Activated naive CD4-positive, alpha-beta T cell treated with anti-CD3 and anti-CD28 coated beads, Interleukin-2, amount 50 U/mL, for 72 hours (primary cell): ENCODE measurements at regions not wholly inside any gene's neighbourhood (a gene's known extent, or its start where the extent isn't known, plus 50 kb on each side); places are given as distances from the start of the nearest gene placed in this dataset.
A peak's percentile ranks its signal among the peaks of the same experiment; 100 is the strongest.
"Not testable (repeated sequence)": the region's sequence is repeated elsewhere in the genome, so short reads cannot be mapped to it uniquely, and the experiment has no call there.

Experiments used
- ATAC-seq, 2 donors: fragments of 150-1000 bp; cut with Tn5 transposase; 2 replicates each; pipeline ENCODE4 v1.10.0; 2021; ENCODE audit warnings: mild to moderate bottlenecking in 2 of 2, moderate library complexity in 2 of 2
- DNase-seq, 2 donors: peaks; one replicate each; pipeline ENCODE4 v3.0.0; 2021 to 2022; ENCODE audit warnings: low spot score in 2 of 2
- H3K27ac Mint-ChIP-seq, 2 donors: one replicate each; pipeline ENCODE4 v1.8.0; 2022; ENCODE audit warnings: mild to moderate bottlenecking in 2 of 2, mixed read lengths in 2 of 2
- H3K36me3 Mint-ChIP-seq, 2 donors: one replicate each; pipeline ENCODE4 v1.8.0; 2022; ENCODE audit warnings: mixed read lengths in 2 of 2
- H3K9me3 Mint-ChIP-seq, 2 donors: one replicate each; pipeline ENCODE4 v1.8.0; 2022; ENCODE audit warnings: mixed read lengths in 2 of 2

GRCh38 chr21:9735421-9735961 lies 785.9 kb upstream of the TPTE start:
- ATAC-seq (peak in 1 of 2 donors; percentile 7), DNase-seq (no peak)
- H3K27ac Mint-ChIP-seq = no peak overlapping the region
- H3K9me3 Mint-ChIP-seq = peaks cover 9 to 17% of the 10 kb centered on the region in 2 donors
- H3K36me3 Mint-ChIP-seq = peaks cover 8 to 9% of the 10 kb centered on the region in 2 donors

GRCh38 chr21:9737301-9737700 lies 784.1 kb upstream of the TPTE start:
- not testable (repeated sequence) for ATAC-seq, H3K27ac Mint-ChIP-seq, DNase-seq
- peaks cover 15 to 22% of the 10 kb centered on the region in 2 donors for H3K9me3 Mint-ChIP-seq
- H3K36me3 Mint-ChIP-seq = peaks cover 9 to 13% of the 10 kb centered on the region in 2 donors

- not testable (repeated sequence) for ATAC-seq, H3K27ac Mint-ChIP-seq, DNase-seq
- H3K36me3 Mint-ChIP-seq = peaks cover 9 to 13% of the 10 kb centered on the region in 2 donors
- peaks cover 15 to 22% of the 10 kb centered on the region in 2 donors for H3K9me3 Mint-ChIP-seq
These were observed 783.4 kb upstream of the TPTE start for GRCh38 chr21:9737871-9738515.

- no peak for ATAC-seq
- H3K27ac Mint-ChIP-seq = no peak overlapping the region
These were observed 782.9 kb upstream of the TPTE start for GRCh38 chr21:9738527-9738926.

GRCh38 chr21:9739240-9739639 lies 782.1 kb upstream of the TPTE start:
- Mint-ChIP-seq H3K27ac (no peak overlapping the region), H3K36me3 (peaks cover 9 to 13% of the 10 kb centered on the region in 2 donors), H3K9me3 (peaks cover 15 to 22% of the 10 kb centered on the region in 2 donors)
- ATAC-seq = no peak
- no peak for DNase-seq

More at GRCh38 chr21:9738527-9738926, 782.9 kb upstream of the TPTE start:
- peaks cover 9 to 13% of the 10 kb centered on the region in 2 donors for H3K36me3 Mint-ChIP-seq
- peaks cover 15 to 22% of the 10 kb centered on the region in 2 donors for H3K9me3 Mint-ChIP-seq
- no peak for DNase-seq

GRCh38 chr21:9740177-9740941 lies 781.0 kb upstream of the TPTE start:
- not testable (repeated sequence) for H3K27ac Mint-ChIP-seq

GRCh38 chr21:9740991-9741742 lies 780.2 kb upstream of the TPTE start:
- Mint-ChIP-seq H3K36me3 (peaks cover 9 to 13% of the 10 kb centered on the region in 2 donors), H3K9me3 (peaks cover 15 to 22% of the 10 kb centered on the region in 2 donors)
- ATAC-seq, DNase-seq, H3K27ac Mint-ChIP-seq: not testable (repeated sequence)

More at GRCh38 chr21:9740177-9740941, 781.0 kb upstream of the TPTE start:
- DNase-seq, ATAC-seq: not testable (repeated sequence)
- Mint-ChIP-seq H3K36me3 (peaks cover 9 to 13% of the 10 kb centered on the region in 2 donors), H3K9me3 (peaks cover 15 to 22% of the 10 kb centered on the region in 2 donors)

- Mint-ChIP-seq H3K36me3 (peaks cover 9 to 13% of the 10 kb centered on the region in 2 donors), H3K9me3 (peaks cover 14 to 17% of the 10 kb centered on the region in 2 donors)
- H3K27ac Mint-ChIP-seq, ATAC-seq, DNase-seq: not testable (repeated sequence)
These were observed 777.8 kb upstream of the TPTE start for GRCh38 chr21:9743566-9743965.

- Mint-ChIP-seq H3K36me3 (peaks cover 7 to 11% of the 10 kb centered on the region in 2 donors), H3K9me3 (peaks cover 10 to 19% of the 10 kb centered on the region in 2 donors)
- not testable (repeated sequence) for H3K27ac Mint-ChIP-seq, DNase-seq, ATAC-seq
These were observed 777.2 kb upstream of the TPTE start for GRCh38 chr21:9744166-9744565.

- peaks cover 6 to 15% of the 10 kb centered on the region in 2 donors for H3K9me3 Mint-ChIP-seq
- not testable (repeated sequence) for DNase-seq, H3K36me3 Mint-ChIP-seq, ATAC-seq, H3K27ac Mint-ChIP-seq
These were observed 776.8 kb upstream of the TPTE start for GRCh38 chr21:9744593-9744992.

GRCh38 chr21:9745457-9746108 lies 775.8 kb upstream of the TPTE start:
- H3K36me3 Mint-ChIP-seq, ATAC-seq: not testable (repeated sequence)
- peaks cover 4 to 13% of the 10 kb centered on the region in 2 donors for H3K9me3 Mint-ChIP-seq

GRCh38 chr21:9746311-9746710 lies 775.1 kb upstream of the TPTE start:
- H3K9me3 Mint-ChIP-seq, H3K36me3 Mint-ChIP-seq, H3K27ac Mint-ChIP-seq, ATAC-seq, DNase-seq: not testable (repeated sequence)

More at GRCh38 chr21:9745457-9746108, 775.8 kb upstream of the TPTE start:
- DNase-seq, H3K27ac Mint-ChIP-seq: not testable (repeated sequence)

GRCh38 chr21:9746831-9747606 lies 774.4 kb upstream of the TPTE start:
- H3K27ac Mint-ChIP-seq, H3K36me3 Mint-ChIP-seq, DNase-seq, ATAC-seq, H3K9me3 Mint-ChIP-seq: not testable (repeated sequence)

- ATAC-seq, H3K27ac Mint-ChIP-seq, DNase-seq, H3K36me3 Mint-ChIP-seq, H3K9me3 Mint-ChIP-seq: not testable (repeated sequence)
These were observed 773.5 kb upstream of the TPTE start for GRCh38 chr21:9747870-9748269.

GRCh38 chr21:9748451-9748850 lies 772.9 kb upstream of the TPTE start:
- ATAC-seq, H3K9me3 Mint-ChIP-seq, H3K36me3 Mint-ChIP-seq, H3K27ac Mint-ChIP-seq, DNase-seq: not testable (repeated sequence)
